ENCODE measurements at regions not wholly inside any gene's neighbourhood (a gene's known extent, or its start where the extent isn't known, plus 50 kb on each side); places are given as distances from the start of the nearest gene placed in this dataset. TPM values are rescaled to one million over a fixed set of nuclear protein-coding genes. Genes with fewer than 3 reads are reported as not detected.

GRCh38 chr1:232096751-232097150 lies 470.2 kb downstream of the DISC1 start:
- no peak overlapping the region for H2AFZ ChIP-seq (ENCODE audit: low read depth, low read length)
- peak; percentile 50 for DNase-seq
- no peak overlapping the region for H2AK5ac ChIP-seq (ENCODE audit: low read length, severe bottlenecking)
- no peaks in the 10 kb centered on the region for H3K36me3 ChIP-seq (ENCODE audit: control insufficient read depth in 1 of 2, insufficient read depth in 2 of 2, low read depth in 1 of 2, low read length in 2 of 2)
- H3K14ac ChIP-seq (ENCODE audit: low read length in 2 of 2) = peak overlapping the region in 1 of 2 experiments; percentile 64
- H3K4me3 ChIP-seq (ENCODE audit: insufficient read depth in 1 of 2, low read depth in 1 of 2, low read length in 2 of 2) = no peak overlapping the region
- H2BK5ac ChIP-seq (ENCODE audit: low read depth, low read length, poor library complexity, severe bottlenecking) = no peak overlapping the region
- H4K8ac ChIP-seq (ENCODE audit: low read length) = no peak overlapping the region
- no peak overlapping the region for H2BK12ac ChIP-seq (ENCODE audit: low read length in 2 of 2)
- no peak overlapping the region for H3K9ac ChIP-seq (ENCODE audit: low read length)
- H3K18ac ChIP-seq (ENCODE audit: low read depth in 1 of 2, low read length in 2 of 2) = peak overlapping the region in 1 of 2 experiments; percentile 72
- H3K79me1 ChIP-seq (replicated peaks; ENCODE audit: low read length, poor library complexity, severe bottlenecking) = no peaks in the 10 kb centered on the region
- no peak overlapping the region for H2BK15ac ChIP-seq (ENCODE audit: low read depth, poor library complexity, severe bottlenecking)
- no peak overlapping the region for H3K27ac ChIP-seq (ENCODE audit: low read length, poor library complexity, severe bottlenecking)
- H2BK120ac ChIP-seq (ENCODE audit: low read depth, low read length) = no peak overlapping the region
- H3K4ac ChIP-seq (ENCODE audit: low read depth in 1 of 2, low read length in 2 of 2) = no peak overlapping the region
- no peak overlapping the region for H3K23ac ChIP-seq (ENCODE audit: low read length in 2 of 2)
- H3K4me1 ChIP-seq (ENCODE audit: control insufficient read depth, insufficient read depth, low read depth, low read length) = no peaks in the 10 kb centered on the region
- 84% methylated on average over 3 of the region's 3 CpGs for WGBS
- no peak overlapping the region for H4K91ac ChIP-seq (ENCODE audit: low read length)
- H3K27me3 ChIP-seq (ENCODE audit: control insufficient read depth in 1 of 2, insufficient read depth in 1 of 2, low read length in 2 of 2) = no peaks in the 10 kb centered on the region
- no peak overlapping the region for H3K4me2 ChIP-seq (ENCODE audit: low read length, poor library complexity, severe bottlenecking)
- peaks cover 6% of the 10 kb centered on the region for H3K9me3 ChIP-seq (ENCODE audit: control insufficient read depth, low read length)

Small RNAs in the stretch of these regions (small RNA-seq; reads per million reads assigned to genes)
- gene BX323014.1 (ENCODE audit: low read depth) = not detected
- gene RN7SL299P (ENCODE audit: low read depth) = not detected

Data from mesenchymal stem cell (in vitro differentiated cells and primary cell).